ENCODE measurements at regions not wholly inside any gene's neighbourhood (a gene's known extent, or its start where the extent isn't known, plus 50 kb on each side); places are given as distances from the start of the nearest gene placed in this dataset.

DNA sequence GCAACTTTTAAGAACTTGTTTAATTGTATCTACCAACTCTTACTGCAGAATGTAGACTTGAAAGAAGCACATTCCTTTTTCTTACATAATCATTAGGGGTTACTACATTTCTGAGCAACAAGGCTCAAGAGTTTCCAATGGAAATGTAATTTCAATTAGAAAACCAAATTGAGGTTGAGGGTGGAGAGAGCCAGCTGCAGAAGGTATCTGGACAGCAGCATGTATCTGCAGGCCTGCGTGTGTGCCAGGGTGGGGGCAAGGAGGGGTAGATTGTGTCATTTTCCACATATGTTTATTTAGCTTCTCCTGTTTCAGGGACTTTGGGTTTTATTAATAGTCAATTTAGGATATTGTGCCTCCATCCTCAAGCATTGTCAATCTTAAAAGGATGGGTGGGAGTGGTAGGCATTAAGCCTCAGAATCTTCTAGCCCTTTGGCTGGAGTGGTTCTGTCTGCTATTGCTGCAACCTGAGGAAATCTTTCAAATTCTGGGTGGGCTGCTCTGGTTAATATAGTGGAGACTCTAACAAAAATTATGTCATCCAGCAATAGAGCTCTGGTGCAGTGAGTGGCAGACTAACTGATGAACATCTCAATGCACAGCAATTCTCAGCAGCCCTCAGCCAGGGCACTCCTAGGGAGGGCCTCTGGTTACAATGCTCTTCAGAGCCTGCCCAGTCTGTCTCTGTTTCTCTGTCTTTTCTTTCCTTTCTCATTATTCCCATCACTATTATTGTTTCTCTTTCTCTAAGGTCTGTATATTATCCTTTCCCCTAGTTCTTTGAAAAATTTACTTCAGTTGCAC is 151.4 kb downstream of the RPIA start:
- ATAC-seq: no peak
- WGBS, 2 donors: 74 to 75% methylated on average over 1 of the region's 1 CpG
- no peak overlapping the region for H3K27ac ChIP-seq

DNA sequence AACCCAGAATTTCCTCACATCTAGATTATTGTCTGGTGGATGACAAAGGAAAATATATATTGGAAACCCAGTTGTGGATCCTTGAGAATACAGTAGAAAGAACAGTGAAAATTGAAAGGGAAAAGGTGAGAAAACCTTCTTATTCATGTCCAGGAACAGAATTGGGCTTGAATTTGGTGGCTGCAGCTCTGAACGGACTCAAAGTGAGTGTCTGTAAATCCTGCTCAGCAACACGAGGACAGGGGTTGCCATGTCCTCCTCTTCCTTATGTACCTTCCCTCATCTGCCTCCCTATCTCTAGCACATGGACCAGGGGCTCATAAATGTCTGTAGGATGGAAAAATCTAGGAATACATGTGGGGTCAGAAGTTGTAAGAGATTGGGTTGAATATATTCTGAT is 152.2 kb downstream of the RPIA start:
- Histone ChIP-seq H3K27ac (no peak overlapping the region), H3K4me3 (no peak overlapping the region), H3K27me3 (no peaks in the 10 kb centered on the region), H3K9me3 (no peaks in the 10 kb centered on the region), H3K4me1 (no peaks in the 10 kb centered on the region), H3K36me3 (replicated peaks in 1 of 2; ENCODE audit: insufficient read depth in 1 of 2, low read depth in 2 of 2) (no peaks in the 10 kb centered on the region)
- ATAC-seq: no peak
- 61 to 71% methylated on average over 2 of the region's 2 CpGs for WGBS, 2 donors
- TF ChIP-seq, protein P1, sequence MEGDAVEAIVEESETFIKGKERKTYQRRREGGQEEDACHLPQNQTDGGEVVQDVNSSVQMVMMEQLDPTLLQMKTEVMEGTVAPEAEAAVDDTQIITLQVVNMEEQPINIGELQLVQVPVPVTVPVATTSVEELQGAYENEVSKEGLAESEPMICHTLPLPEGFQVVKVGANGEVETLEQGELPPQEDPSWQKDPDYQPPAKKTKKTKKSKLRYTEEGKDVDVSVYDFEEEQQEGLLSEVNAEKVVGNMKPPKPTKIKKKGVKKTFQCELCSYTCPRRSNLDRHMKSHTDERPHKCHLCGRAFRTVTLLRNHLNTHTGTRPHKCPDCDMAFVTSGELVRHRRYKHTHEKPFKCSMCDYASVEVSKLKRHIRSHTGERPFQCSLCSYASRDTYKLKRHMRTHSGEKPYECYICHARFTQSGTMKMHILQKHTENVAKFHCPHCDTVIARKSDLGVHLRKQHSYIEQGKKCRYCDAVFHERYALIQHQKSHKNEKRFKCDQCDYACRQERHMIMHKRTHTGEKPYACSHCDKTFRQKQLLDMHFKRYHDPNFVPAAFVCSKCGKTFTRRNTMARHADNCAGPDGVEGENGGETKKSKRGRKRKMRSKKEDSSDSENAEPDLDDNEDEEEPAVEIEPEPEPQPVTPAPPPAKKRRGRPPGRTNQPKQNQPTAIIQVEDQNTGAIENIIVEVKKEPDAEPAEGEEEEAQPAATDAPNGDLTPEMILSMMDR (IDR thresholded peaks at IDR 0.05): no peak
- no peak for TF ChIP-seq POLR2A (IDR thresholded peaks at IDR 0.05)
- no peak for DNase-seq
- intact Hi-C loops (cut with DNase I): no loop called here

More for the DNA sequence above, 151.4 kb downstream of the RPIA start:
- intact Hi-C loops (cut with DNase I): no loop called here
- H3K9me3 ChIP-seq: no peaks in the 10 kb centered on the region
- H3K4me1 ChIP-seq: no peaks in the 10 kb centered on the region
- TF ChIP-seq, protein P1 (IDR thresholded peaks at IDR 0.05): no peak
- H3K27me3 ChIP-seq: no peaks in the 10 kb centered on the region
- no peak for DNase-seq
- no peaks in the 10 kb centered on the region for H3K36me3 ChIP-seq (replicated peaks in 1 of 2; ENCODE audit: insufficient read depth in 1 of 2, low read depth in 2 of 2)
- H3K4me3 ChIP-seq: no peak overlapping the region

DNA sequence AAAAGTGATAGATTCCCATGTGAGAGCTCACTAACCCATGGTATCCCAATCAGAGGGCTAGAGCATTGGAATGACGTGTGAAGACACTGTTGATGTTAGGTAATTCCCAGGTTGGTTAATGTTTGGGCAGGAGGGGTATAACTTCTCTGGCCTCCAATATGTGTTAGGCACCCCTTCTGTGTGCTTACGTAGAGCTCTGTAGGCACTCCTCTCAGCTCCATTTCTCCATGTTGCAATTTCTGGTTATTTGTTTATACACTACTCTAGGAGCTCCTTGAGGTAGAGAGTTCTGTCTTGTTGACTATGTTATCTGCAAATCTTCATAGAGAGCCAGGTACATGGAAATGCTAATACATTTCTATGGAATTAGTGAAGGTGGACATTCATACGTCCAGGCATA is 153.5 kb downstream of the RPIA start:
- Histone ChIP-seq H3K4me1 (no peaks in the 10 kb centered on the region), H3K27me3 (no peaks in the 10 kb centered on the region), H3K27ac (no peak overlapping the region), H3K36me3 (replicated peaks in 1 of 2; ENCODE audit: insufficient read depth in 1 of 2, low read depth in 2 of 2) (no peaks in the 10 kb centered on the region), H3K4me3 (no peak overlapping the region), H3K9me3 (no peaks in the 10 kb centered on the region)
- DNase-seq (no peak), ATAC-seq (no peak)
- TF ChIP-seq POLR2A (IDR thresholded peaks at IDR 0.05): no peak
- TF ChIP-seq, protein P1 (IDR thresholded peaks at IDR 0.05): no peak
- intact Hi-C loops (cut with DNase I): no loop called here
- WGBS, 2 donors: 90 to 94% methylated on average over 3 of the region's 3 CpGs

DNA sequence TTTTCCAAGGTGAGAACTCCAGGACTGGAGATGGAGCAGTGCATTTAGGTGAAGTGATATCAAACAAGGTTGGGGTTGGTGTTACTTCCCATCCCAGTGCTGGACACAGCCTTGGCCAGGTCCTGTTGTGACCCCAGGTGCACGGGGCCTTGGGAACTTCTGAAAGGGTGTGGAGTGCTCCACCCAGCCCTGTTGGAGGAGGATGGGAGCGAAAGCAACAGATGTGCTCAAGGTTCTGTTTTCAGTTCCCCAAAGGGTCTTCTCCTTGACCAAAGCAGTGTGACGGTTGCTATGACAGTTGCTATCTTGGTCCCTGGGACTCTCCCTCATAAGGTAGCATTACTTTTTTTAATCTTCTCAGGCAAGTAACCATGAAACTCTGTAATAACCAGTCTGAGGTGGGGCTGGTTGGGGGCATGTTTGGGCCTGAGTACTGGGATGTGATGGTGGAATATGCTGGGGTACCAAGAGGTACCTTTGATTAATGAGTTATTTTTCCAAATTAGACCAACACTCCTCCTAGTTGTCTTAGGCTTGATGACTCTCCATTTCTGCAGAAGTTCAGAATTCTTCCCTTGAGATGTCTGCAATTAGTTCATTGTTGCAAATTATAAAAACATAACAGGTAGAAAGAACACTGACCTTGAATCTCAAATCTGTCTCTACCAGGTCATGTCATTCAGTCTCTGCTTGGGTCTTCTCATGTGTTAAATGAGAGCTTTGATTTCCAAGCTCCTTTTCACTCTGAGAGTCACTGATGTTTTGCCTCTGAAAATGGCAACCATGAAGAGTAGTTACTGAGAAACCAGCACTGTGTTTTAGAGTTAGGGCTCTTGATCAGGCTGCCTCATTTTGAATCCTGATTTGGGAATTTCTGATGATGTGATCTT is 154.5 kb downstream of the RPIA start:
- DNase-seq (no peak), ATAC-seq (no peak)
- intact Hi-C loops (cut with DNase I): no loop called here
- no peaks in the 10 kb centered on the region for H3K9me3 ChIP-seq
- no peak overlapping the region for H3K4me3 ChIP-seq
- 69 to 74% methylated on average over 3 of the region's 3 CpGs for WGBS, 2 donors
- H3K27me3 ChIP-seq: no peaks in the 10 kb centered on the region
- no peaks in the 10 kb centered on the region for H3K36me3 ChIP-seq (replicated peaks in 1 of 2; ENCODE audit: insufficient read depth in 1 of 2, low read depth in 2 of 2)
- H3K27ac ChIP-seq: no peak overlapping the region
- TF ChIP-seq, protein P1 (IDR thresholded peaks at IDR 0.05): no peak
- TF ChIP-seq POLR2A (IDR thresholded peaks at IDR 0.05): no peak
- no peaks in the 10 kb centered on the region for H3K4me1 ChIP-seq
